LNCAP (cell line): ENCODE measurements at regions not wholly inside any gene's neighbourhood (a gene's known extent, or its start where the extent isn't known, plus 50 kb on each side); places are given as distances from the start of the nearest gene placed in this dataset.

ENCODE experiments used
- CTCF ChIP-seq: fragments of 450-650 bp; IDR thresholded peaks from 2 replicates; pipeline ENCODE4 v1.5.1; 2017; ENCODE audit warnings: mild to moderate bottlenecking

DNA sequence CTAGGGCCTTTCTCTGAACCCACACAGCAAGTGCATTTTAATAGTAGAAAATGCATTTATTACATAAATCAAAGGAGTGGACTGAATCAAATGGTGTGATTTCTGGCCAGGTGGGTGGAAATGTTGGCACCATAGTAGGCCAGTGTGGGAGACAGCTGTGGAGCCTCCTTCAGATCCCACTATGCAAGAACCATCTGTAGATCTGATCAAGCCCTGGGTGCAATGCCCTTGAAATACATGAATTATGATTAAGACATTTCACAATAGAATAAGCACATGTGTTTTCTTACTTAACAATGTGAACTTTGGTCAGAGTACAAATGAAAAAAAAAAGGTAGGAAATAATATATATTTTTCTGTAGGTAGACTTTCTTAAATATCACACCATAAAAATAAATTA, 204.3 kb downstream of the PCDH7 start:
- TF ChIP-seq CTCF, result no peak

GRCh38 chr4:30929649-30930048, 209.5 kb downstream of the PCDH7 start:
- TF ChIP-seq CTCF, result no peak

DNA sequence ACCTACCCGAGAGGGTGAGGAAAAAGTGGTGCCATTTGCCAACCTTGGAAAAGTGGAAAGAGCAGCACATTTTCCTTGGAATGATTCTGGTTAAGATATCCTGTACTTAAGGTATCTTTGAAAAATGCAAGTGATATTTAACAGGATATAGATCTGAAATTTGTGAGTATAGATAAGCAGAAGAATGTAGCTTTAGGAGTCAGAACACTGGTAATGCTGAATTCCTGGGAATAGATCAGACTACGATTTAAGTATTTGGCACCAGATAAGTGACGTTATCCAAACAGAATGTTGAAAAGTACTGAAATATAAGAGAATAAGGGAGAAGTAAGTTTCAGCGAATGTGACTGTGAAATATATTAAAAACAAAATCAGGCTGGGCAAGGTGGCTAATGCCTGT, 210.1 kb downstream of the PCDH7 start:
- TF ChIP-seq CTCF, result no peak

GRCh38 chr4:30932581-30932980, 212.4 kb downstream of the PCDH7 start:
- no peak for TF ChIP-seq CTCF

DNA sequence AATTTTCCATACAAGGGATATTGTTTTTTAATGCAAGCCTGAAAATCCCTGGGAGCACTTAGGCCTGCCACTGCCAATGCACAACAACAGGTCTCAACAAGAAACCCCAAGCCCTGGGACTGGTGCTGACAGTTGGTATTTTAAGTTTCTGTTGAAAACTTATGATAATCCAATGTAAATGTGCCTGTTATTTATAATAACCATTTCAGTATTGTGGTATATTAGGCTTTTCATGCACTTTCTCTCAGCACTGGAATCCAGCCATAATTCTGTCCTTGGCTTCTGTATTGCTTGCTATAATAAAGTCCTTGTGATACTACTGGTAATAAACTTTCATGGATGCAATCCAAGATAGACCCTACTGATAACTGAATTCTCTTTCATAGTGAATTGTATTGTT, 218.9 kb downstream of the PCDH7 start:
- TF ChIP-seq CTCF, result no peak

GRCh38 chr4:30939684-30940083, 219.5 kb downstream of the PCDH7 start:
- TF ChIP-seq CTCF, result no peak

DNA sequence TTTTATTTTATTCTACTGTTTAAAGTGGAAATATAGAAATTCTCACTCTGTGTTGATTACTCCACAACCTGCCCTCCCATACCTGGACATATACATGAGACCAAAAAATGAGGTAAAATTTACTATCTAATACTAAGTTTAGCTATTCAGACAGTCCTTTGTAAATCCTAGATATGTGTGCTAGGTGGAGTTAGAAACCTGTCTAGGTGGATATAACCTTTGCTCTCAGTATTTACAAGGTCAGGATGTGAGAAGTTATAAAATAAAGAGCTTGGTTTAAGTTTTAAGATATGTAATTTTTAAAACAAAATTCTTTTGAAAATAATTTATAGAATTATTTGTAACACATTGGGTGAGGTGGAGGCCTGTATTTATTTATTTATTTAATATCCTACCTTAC, 221.5 kb downstream of the PCDH7 start:
- no peak for TF ChIP-seq CTCF

DNA sequence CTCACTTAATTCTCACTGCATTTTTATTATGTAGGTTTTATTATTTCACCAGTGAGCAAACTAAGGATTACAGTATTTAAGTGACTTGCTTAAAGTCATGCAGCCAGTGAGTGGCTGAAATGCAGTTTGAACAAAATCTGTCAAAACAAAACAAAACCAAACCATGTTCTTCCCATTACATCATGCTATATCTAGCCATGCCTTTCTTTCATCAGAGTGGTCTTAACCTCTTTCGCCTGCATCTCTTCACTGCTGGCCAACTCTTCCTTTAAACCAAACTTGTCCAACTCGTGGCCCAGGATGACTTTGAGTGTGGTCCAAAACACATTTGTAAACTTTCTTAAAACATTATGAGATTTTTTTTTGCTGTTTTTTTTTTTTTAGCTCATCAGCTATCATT, 223.2 kb downstream of the PCDH7 start:
- no peak for TF ChIP-seq CTCF
